ENCODE measurements at regions not wholly inside any gene's neighbourhood (a gene's known extent, or its start where the extent isn't known, plus 50 kb on each side); places are given as distances from the start of the nearest gene placed in this dataset.

GRCh38 chr7:41197769-41198168 is 505.1 kb downstream of the INHBA start:
- Histone ChIP-seq H3K4me1 (no peaks in the 10 kb centered on the region), H3K27me3 (no peaks in the 10 kb centered on the region), H3K36me3 (no peaks in the 10 kb centered on the region), H3K27ac (no peak overlapping the region), H3K4me3 (no peak overlapping the region), H3K9me3 (no peaks in the 10 kb centered on the region)
- intact Hi-C loops (cut with DNase I), result no loop called here
- DNase-seq (no peak), ATAC-seq (no peak)
- TF ChIP-seq CTCF (IDR thresholded peaks at IDR 0.05), result no peak

- no peak for TF ChIP-seq CTCF (IDR thresholded peaks at IDR 0.05)
- Histone ChIP-seq H3K4me3 (no peak overlapping the region), H3K36me3 (no peaks in the 10 kb centered on the region), H3K4me1 (no peaks in the 10 kb centered on the region), H3K27me3 (no peaks in the 10 kb centered on the region), H3K9me3 (no peaks in the 10 kb centered on the region), H3K27ac (no peak overlapping the region)
- ATAC-seq, result no peak
- intact Hi-C loops (cut with DNase I), result no loop called here
- DNase-seq, result no peak
These were observed 509.1 kb downstream of the INHBA start for GRCh38 chr7:41193738-41194282.

- H3K36me3 ChIP-seq, result no peaks in the 10 kb centered on the region
- TF ChIP-seq CTCF (IDR thresholded peaks at IDR 0.05), result no peak
- H3K27me3 ChIP-seq, result no peaks in the 10 kb centered on the region
- no peak overlapping the region for H3K4me3 ChIP-seq
- intact Hi-C loops (cut with DNase I), result no loop called here
- DNase-seq (no peak), ATAC-seq (peak; percentile 68)
- H3K4me1 ChIP-seq, result no peaks in the 10 kb centered on the region
- H3K9me3 ChIP-seq, result no peaks in the 10 kb centered on the region
- H3K27ac ChIP-seq, result no peak overlapping the region
These were observed 512.3 kb downstream of the INHBA start for GRCh38 chr7:41190581-41190980.

GRCh38 chr7:41189866-41190265 is 513.0 kb downstream of the INHBA start:
- intact Hi-C loops (cut with DNase I), result no loop called here
- TF ChIP-seq CTCF (IDR thresholded peaks at IDR 0.05), result no peak
- Histone ChIP-seq H3K27ac (no peak overlapping the region), H3K4me3 (no peak overlapping the region), H3K36me3 (no peaks in the 10 kb centered on the region), H3K27me3 (no peaks in the 10 kb centered on the region), H3K4me1 (no peaks in the 10 kb centered on the region), H3K9me3 (no peaks in the 10 kb centered on the region)
- DNase-seq (no peak), ATAC-seq (peak; percentile 37)

- no peaks in the 10 kb centered on the region for H3K4me1 ChIP-seq
- H3K4me3 ChIP-seq, result no peak overlapping the region
- TF ChIP-seq CTCF (IDR thresholded peaks at IDR 0.05), result no peak
- ATAC-seq, result no peak
- DNase-seq, result no peak
- no peaks in the 10 kb centered on the region for H3K9me3 ChIP-seq
- intact Hi-C loops (cut with DNase I), result no loop called here
- H3K27me3 ChIP-seq, result no peaks in the 10 kb centered on the region
- no peaks in the 10 kb centered on the region for H3K36me3 ChIP-seq
- H3K27ac ChIP-seq, result no peak overlapping the region
These were observed 514.4 kb downstream of the INHBA start for GRCh38 chr7:41188163-41189130.
